ENCODE measurements at regions not wholly inside any gene's neighbourhood (a gene's known extent, or its start where the extent isn't known, plus 50 kb on each side); places are given as distances from the start of the nearest gene placed in this dataset.

DNA sequence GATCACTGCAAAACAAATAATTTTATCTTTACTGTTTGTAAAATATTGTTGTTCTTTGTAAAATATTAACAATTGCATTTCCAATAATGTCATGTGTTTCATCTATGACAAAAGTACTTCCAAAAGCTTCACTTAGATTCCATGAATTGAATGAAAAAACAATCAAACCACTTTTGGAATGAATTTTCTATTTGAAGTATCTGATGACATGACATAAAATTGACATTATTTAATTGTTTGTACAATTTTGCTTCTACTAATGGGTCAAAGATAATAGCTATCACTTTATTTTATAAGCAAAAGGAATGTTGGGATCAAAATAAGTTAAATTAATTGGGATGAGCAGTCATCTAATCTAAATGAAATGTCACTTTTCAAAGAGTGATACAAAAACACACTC lies 684.3 kb downstream of the NR2F1-AS1 start:
- Histone ChIP-seq H3K27me3 (ENCODE audit: insufficient read depth, poor library complexity, severe bottlenecking) (no peaks in the 10 kb centered on the region), H3K27ac (replicated peaks) (no peak overlapping the region), H3K4me3 (replicated peaks; ENCODE audit: insufficient read depth, low read length) (no peak overlapping the region)
- no peak for TF ChIP-seq SPI1 (IDR thresholded peaks at IDR 0.05; ENCODE audit: borderline replicate concordance, low read depth)
- TF ChIP-seq GABPA (IDR thresholded peaks at IDR 0.05; ENCODE audit: low read depth) = no peak
- TF ChIP-seq POLR2AphosphoS5 (IDR thresholded peaks at IDR 0.05; ENCODE audit: low read depth) = no peak
- TF ChIP-seq, protein P1, sequence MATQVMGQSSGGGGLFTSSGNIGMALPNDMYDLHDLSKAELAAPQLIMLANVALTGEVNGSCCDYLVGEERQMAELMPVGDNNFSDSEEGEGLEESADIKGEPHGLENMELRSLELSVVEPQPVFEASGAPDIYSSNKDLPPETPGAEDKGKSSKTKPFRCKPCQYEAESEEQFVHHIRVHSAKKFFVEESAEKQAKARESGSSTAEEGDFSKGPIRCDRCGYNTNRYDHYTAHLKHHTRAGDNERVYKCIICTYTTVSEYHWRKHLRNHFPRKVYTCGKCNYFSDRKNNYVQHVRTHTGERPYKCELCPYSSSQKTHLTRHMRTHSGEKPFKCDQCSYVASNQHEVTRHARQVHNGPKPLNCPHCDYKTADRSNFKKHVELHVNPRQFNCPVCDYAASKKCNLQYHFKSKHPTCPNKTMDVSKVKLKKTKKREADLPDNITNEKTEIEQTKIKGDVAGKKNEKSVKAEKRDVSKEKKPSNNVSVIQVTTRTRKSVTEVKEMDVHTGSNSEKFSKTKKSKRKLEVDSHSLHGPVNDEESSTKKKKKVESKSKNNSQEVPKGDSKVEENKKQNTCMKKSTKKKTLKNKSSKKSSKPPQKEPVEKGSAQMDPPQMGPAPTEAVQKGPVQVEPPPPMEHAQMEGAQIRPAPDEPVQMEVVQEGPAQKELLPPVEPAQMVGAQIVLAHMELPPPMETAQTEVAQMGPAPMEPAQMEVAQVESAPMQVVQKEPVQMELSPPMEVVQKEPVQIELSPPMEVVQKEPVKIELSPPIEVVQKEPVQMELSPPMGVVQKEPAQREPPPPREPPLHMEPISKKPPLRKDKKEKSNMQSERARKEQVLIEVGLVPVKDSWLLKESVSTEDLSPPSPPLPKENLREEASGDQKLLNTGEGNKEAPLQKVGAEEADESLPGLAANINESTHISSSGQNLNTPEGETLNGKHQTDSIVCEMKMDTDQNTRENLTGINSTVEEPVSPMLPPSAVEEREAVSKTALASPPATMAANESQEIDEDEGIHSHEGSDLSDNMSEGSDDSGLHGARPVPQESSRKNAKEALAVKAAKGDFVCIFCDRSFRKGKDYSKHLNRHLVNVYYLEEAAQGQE (IDR thresholded peaks at IDR 0.05; ENCODE audit: insufficient replicate concordance, low read depth) = no peak
- TF ChIP-seq, protein P2, sequence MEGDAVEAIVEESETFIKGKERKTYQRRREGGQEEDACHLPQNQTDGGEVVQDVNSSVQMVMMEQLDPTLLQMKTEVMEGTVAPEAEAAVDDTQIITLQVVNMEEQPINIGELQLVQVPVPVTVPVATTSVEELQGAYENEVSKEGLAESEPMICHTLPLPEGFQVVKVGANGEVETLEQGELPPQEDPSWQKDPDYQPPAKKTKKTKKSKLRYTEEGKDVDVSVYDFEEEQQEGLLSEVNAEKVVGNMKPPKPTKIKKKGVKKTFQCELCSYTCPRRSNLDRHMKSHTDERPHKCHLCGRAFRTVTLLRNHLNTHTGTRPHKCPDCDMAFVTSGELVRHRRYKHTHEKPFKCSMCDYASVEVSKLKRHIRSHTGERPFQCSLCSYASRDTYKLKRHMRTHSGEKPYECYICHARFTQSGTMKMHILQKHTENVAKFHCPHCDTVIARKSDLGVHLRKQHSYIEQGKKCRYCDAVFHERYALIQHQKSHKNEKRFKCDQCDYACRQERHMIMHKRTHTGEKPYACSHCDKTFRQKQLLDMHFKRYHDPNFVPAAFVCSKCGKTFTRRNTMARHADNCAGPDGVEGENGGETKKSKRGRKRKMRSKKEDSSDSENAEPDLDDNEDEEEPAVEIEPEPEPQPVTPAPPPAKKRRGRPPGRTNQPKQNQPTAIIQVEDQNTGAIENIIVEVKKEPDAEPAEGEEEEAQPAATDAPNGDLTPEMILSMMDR (IDR thresholded peaks at IDR 0.05; ENCODE audit: insufficient read depth, low read length) = no peak
- DNase-seq (ENCODE audit: low read depth in 1 of 2, low spot score in 1 of 2) = no peak

DNA sequence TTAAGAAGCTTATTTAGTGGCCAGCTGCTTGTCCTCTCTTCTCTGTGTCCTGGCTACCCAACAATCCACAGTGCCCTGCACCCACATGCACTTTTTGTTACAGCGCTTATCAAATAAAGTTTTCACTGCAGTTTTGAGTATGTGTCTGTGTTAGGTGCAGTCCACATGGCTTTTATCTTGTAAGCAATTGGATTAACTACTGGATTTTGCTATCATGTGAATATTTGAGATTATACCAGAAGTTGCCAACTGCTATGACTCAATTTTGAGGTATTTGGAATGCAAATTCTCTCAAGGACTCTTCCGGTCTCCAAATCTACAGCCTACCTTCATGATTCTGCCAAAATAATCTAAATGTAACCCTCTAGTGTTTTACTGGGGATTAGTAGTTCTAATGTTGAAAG lies 690.2 kb downstream of the NR2F1-AS1 start:
- Histone ChIP-seq H3K27me3 (ENCODE audit: insufficient read depth, poor library complexity, severe bottlenecking) (no peaks in the 10 kb centered on the region), H3K27ac (replicated peaks) (no peak overlapping the region), H3K4me3 (replicated peaks; ENCODE audit: insufficient read depth, low read length) (no peak overlapping the region)
- TF ChIP-seq, protein P2 (IDR thresholded peaks at IDR 0.05; ENCODE audit: insufficient read depth, low read length) = no peak
- TF ChIP-seq POLR2AphosphoS5 (IDR thresholded peaks at IDR 0.05; ENCODE audit: low read depth) (no peak), SPI1 (IDR thresholded peaks at IDR 0.05; ENCODE audit: borderline replicate concordance, low read depth) (no peak), GABPA (IDR thresholded peaks at IDR 0.05; ENCODE audit: low read depth) (no peak)
- TF ChIP-seq, protein P1 (IDR thresholded peaks at IDR 0.05; ENCODE audit: insufficient replicate concordance, low read depth) = no peak
- DNase-seq (ENCODE audit: low read depth in 1 of 2, low spot score in 1 of 2) = no peak

DNA sequence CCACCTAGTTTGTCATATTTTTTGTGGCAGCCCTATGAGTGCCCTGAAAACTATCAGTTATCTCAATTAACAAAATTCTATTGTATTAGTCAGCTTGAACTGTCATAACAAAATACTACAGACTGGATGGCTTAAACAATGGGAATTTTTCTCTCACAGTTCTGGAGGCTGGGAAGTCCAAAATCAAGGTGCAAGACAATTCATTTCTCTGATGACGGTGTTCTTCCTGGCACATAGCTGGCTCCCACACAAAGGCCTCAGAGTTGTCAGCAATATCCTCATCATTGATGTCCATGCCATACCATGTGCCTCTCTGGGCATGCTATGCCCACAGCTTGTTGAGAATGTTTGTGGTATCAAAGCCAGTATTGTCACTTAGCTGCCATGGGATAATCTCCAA lies 691.9 kb downstream of the NR2F1-AS1 start:
- Histone ChIP-seq H3K27ac (replicated peaks) (no peak overlapping the region), H3K4me3 (replicated peaks; ENCODE audit: insufficient read depth, low read length) (no peak overlapping the region), H3K27me3 (ENCODE audit: insufficient read depth, poor library complexity, severe bottlenecking) (no peaks in the 10 kb centered on the region)
- TF ChIP-seq SPI1 (IDR thresholded peaks at IDR 0.05; ENCODE audit: borderline replicate concordance, low read depth) = no peak
- no peak for TF ChIP-seq GABPA (IDR thresholded peaks at IDR 0.05; ENCODE audit: low read depth)
- TF ChIP-seq, protein P1 (IDR thresholded peaks at IDR 0.05; ENCODE audit: insufficient replicate concordance, low read depth) = no peak
- TF ChIP-seq, protein P2 (IDR thresholded peaks at IDR 0.05; ENCODE audit: insufficient read depth, low read length) = no peak
- no peak for TF ChIP-seq POLR2AphosphoS5 (IDR thresholded peaks at IDR 0.05; ENCODE audit: low read depth)
- DNase-seq (ENCODE audit: low read depth in 1 of 2, low spot score in 1 of 2) = no peak

Measured in HL-60 (cell line).